CD4-positive, alpha-beta T cell treated with Interleukin-6 at 100 ng/mL for 8 hours (primary cell): ENCODE measurements at regions not wholly inside any gene's neighbourhood (a gene's known extent, or its start where the extent isn't known, plus 50 kb on each side); places are given as distances from the start of the nearest gene placed in this dataset.
"Not testable (repeated sequence)": the region's sequence is repeated elsewhere in the genome, so short reads cannot be mapped to it uniquely, and the experiment has no call there.

Experiments used
- DNase-seq: peaks from one replicate; pipeline ENCODE4 v3.0.0-alpha.2; 2020; ENCODE audit warnings: mixed read lengths, low spot score

- DNase-seq, result not testable (repeated sequence)
Measured at GRCh38 chr2:87456477-87457128, 291.3 kb upstream of the PLGLB2 start.

- not testable (repeated sequence) for DNase-seq
Measured at GRCh38 chr2:87457129-87457499, 290.8 kb upstream of the PLGLB2 start.

- not testable (repeated sequence) for DNase-seq
Measured at GRCh38 chr2:87458938-87459337, 288.9 kb upstream of the PLGLB2 start.

GRCh38 chr2:87460104-87460503 lies 287.8 kb upstream of the PLGLB2 start:
- DNase-seq, result not testable (repeated sequence)

- not testable (repeated sequence) for DNase-seq
Measured at GRCh38 chr2:87460662-87461061, 287.2 kb upstream of the PLGLB2 start.

GRCh38 chr2:87461671-87462070 lies 286.2 kb upstream of the PLGLB2 start:
- not testable (repeated sequence) for DNase-seq

- not testable (repeated sequence) for DNase-seq
Measured at GRCh38 chr2:87464219-87464618, 283.7 kb upstream of the PLGLB2 start.

- not testable (repeated sequence) for DNase-seq
Measured at GRCh38 chr2:87465730-87466129, 282.2 kb upstream of the PLGLB2 start.

GRCh38 chr2:87466591-87467120 lies 281.2 kb upstream of the PLGLB2 start:
- peak; percentile 61 for DNase-seq

- not testable (repeated sequence) for DNase-seq
Measured at GRCh38 chr2:87468429-87468981, 279.4 kb upstream of the PLGLB2 start.

GRCh38 chr2:87469180-87470151 lies 278.4 kb upstream of the PLGLB2 start:
- DNase-seq, result peak; percentile 13

GRCh38 chr2:87470381-87471380 lies 277.2 kb upstream of the PLGLB2 start:
- DNase-seq, result not testable (repeated sequence)

GRCh38 chr2:87471478-87471877 lies 276.4 kb upstream of the PLGLB2 start:
- DNase-seq, result not testable (repeated sequence)

- not testable (repeated sequence) for DNase-seq
Measured at GRCh38 chr2:87476223-87476872, 271.5 kb upstream of the PLGLB2 start.

- DNase-seq, result peak; percentile 10
Measured at GRCh38 chr2:87476936-87477335, 271.0 kb upstream of the PLGLB2 start.

- DNase-seq, result not testable (repeated sequence)
Measured at GRCh38 chr2:87477669-87478428, 270.0 kb upstream of the PLGLB2 start.

- not testable (repeated sequence) for DNase-seq
Measured at GRCh38 chr2:87478911-87479310, 269.0 kb upstream of the PLGLB2 start.

GRCh38 chr2:87483093-87483680 lies 264.7 kb upstream of the PLGLB2 start:
- DNase-seq, result peak; percentile 10

- DNase-seq, result not testable (repeated sequence)
Measured at GRCh38 chr2:87484363-87484762, 263.5 kb upstream of the PLGLB2 start.
